ENCODE measurements at regions not wholly inside any gene's neighbourhood (a gene's known extent, or its start where the extent isn't known, plus 50 kb on each side); places are given as distances from the start of the nearest gene placed in this dataset.

DNA sequence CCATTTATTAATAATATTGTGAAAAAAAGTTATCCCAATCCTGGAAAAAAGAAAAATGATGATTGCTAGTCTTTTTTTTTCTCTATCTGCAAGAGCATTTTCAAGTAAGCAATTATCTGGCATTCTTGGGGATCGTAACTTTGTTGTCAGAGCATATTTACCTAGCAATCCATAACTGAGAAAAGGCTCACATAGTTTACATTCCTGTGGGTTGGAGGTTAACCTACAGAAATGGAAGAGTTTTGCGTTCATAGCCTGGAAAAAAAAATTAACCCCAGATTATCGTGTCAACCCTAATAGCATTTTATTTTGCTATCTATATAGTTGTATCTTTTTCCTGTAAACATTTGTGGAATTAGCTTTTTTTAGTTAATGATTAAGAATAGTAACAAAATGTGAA is 292.3 kb downstream of the DAD1 start (continued):
- 0 out of 2 replicates have a peak, but pooled peaks have one; percentile 37 for TF ChIP-seq GFI1 (CRISPR knock-in tag; IDR thresholded peaks at IDR 0.05; ENCODE audit: borderline replicate concordance)
- peak; percentile 27; the same call in 1 of the 2 replicates for TF ChIP-seq HNF1A (IDR thresholded peaks at IDR 0.05; ENCODE audit: low read depth)
- no peak for TF ChIP-seq HNF1A (CRISPR knock-in tag; IDR thresholded peaks at IDR 0.05; ENCODE audit: borderline replicate concordance)
- no peak for TF ChIP-seq ZC3H4 (CRISPR knock-in tag; IDR thresholded peaks at IDR 0.05; ENCODE audit: borderline replicate concordance)
- no peak for TF ChIP-seq MXI1 (IDR thresholded peaks at IDR 0.05; ENCODE audit: borderline replicate concordance, low read depth, low read length)
- TF ChIP-seq, protein P1, sequence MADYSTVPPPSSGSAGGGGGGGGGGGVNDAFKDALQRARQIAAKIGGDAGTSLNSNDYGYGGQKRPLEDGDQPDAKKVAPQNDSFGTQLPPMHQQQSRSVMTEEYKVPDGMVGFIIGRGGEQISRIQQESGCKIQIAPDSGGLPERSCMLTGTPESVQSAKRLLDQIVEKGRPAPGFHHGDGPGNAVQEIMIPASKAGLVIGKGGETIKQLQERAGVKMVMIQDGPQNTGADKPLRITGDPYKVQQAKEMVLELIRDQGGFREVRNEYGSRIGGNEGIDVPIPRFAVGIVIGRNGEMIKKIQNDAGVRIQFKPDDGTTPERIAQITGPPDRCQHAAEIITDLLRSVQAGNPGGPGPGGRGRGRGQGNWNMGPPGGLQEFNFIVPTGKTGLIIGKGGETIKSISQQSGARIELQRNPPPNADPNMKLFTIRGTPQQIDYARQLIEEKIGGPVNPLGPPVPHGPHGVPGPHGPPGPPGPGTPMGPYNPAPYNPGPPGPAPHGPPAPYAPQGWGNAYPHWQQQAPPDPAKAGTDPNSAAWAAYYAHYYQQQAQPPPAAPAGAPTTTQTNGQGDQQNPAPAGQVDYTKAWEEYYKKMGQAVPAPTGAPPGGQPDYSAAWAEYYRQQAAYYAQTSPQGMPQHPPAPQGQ (CRISPR knock-in tag; IDR thresholded peaks at IDR 0.05; ENCODE audit: borderline replicate concordance): no peak
- no peak for TF ChIP-seq ZNF317 (CRISPR knock-in tag; IDR thresholded peaks at IDR 0.05)
- TF ChIP-seq JARID2 (CRISPR knock-in tag; IDR thresholded peaks at IDR 0.05; ENCODE audit: insufficient replicate concordance): no peak
- no peak for TF ChIP-seq ZNF292 (CRISPR knock-in tag; IDR thresholded peaks at IDR 0.05; ENCODE audit: borderline replicate concordance, low read depth)
- TF ChIP-seq ZBTB38 (CRISPR knock-in tag; IDR thresholded peaks at IDR 0.05): no peak
- no peak for TF ChIP-seq ZNF646 (CRISPR knock-in tag; IDR thresholded peaks at IDR 0.05)
- no peak for TF ChIP-seq MTF1 (CRISPR knock-in tag; IDR thresholded peaks at IDR 0.05)
- TF ChIP-seq ISL2 (CRISPR knock-in tag; IDR thresholded peaks at IDR 0.05): 0 out of 2 replicates have a peak, but pooled peaks have one; percentile 38
- TF ChIP-seq FOXA1 (IDR thresholded peaks at IDR 0.05): peak; percentile 87
- peak; percentile 92 for TF ChIP-seq FOXA1 (CRISPR knock-in tag; IDR thresholded peaks at IDR 0.05)
- TF ChIP-seq ZNF605 (CRISPR knock-in tag; IDR thresholded peaks at IDR 0.05): no peak
- no peak for TF ChIP-seq KLF16 (CRISPR knock-in tag; IDR thresholded peaks at IDR 0.05)
- TF ChIP-seq EP300 (IDR thresholded peaks at IDR 0.05; ENCODE audit: low read depth in 2 of 2, low read length in 2 of 2): peak in 1 of 2 experiments; percentile 69; a peak in 2 of 4 replicates
- no peak for TF ChIP-seq EP300 (CRISPR knock-in tag; IDR thresholded peaks at IDR 0.05; ENCODE audit: borderline replicate concordance)

All from HepG2 (cell line).